AG20443 (cell line): ENCODE measurements at regions not wholly inside any gene's neighbourhood (a gene's known extent, or its start where the extent isn't known, plus 50 kb on each side); places are given as distances from the start of the nearest gene placed in this dataset.
A peak's percentile ranks its signal among the peaks of the same experiment; 100 is the strongest.
"Not testable (repeated sequence)": the region's sequence is repeated elsewhere in the genome, so short reads cannot be mapped to it uniquely, and the experiment has no call there.

Source experiments
- DNase-seq: peaks from one replicate; pipeline ENCODE4 v3.0.0; 2012; ENCODE audit warnings: low spot score, mixed read lengths

DNA sequence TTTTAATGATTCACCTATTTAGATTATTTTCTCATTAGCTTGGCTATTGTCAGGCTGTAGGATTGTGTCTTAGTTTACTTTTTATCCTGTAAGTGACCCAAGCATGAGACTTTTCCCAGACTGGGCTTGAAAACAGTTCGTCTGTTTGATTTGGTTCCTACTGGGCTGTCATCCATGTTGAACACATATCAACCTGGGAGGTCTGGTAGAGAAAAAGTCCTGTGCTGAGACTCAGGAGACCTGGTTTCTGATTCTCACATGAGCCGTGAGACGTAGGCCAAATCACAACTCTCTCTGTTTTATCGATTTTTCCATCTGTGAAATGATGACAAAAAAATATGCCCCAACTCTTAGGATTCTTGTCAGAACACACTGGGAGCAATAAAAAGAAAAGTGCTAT lies 98.8 kb upstream of the GALNT15 start:
- DNase-seq = no peak

DNA sequence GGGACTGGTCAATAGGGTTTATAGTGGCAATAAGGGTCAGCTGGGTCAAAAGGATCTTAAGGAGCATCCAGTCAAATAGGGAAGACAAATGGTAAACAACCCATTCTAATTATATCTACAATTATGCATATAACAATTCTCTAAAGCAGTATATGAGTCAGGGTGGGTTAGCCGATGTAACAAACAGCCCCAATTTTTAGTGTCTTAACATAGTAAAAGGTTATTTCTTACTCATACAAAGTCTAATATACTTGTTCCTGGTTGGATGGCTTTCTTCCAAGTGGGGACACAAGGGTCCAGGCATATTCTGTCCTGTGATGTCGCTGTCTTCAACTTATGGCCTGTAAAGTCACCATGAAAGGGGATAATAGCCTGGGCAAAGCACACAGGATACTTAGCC lies 97.9 kb upstream of the GALNT15 start:
- no peak for DNase-seq

DNA sequence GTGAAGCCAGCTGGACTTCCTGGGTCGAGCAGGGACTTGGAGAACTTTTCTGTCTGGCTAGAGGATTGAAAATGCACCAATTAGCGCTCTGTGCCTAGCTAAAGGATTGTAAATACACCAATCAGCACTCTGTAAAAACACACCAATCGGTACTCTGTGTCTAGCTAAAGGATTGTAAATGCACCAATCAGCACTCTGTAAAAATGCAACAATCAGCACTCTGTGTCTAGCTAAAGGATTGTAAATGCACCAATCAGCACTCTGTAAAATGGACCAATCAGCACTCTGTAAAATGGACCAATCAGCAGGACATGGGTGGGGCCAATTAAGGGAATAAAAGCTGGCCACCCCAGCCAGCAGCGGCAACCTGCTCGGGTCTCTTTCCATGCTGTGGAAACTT lies 97.3 kb upstream of the GALNT15 start:
- not testable (repeated sequence) for DNase-seq

DNA sequence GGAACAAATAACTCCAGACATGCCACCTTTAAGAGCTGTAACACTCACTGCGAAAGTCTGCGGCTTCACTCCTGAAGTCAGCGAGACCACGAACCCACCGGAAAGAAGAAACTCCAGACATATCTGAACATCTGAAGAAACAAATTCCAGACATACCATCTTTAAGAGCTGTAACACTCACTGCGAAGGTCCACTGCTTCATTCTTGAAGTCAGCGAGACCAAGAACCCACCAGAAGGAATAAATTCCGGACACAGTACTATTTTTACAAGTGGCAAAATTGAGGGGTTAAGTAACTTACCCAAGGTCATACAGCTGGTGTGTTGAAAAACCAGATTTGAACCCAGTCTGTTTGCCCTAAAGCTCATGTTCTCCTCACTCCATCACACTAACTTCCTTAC lies 96.8 kb upstream of the GALNT15 start:
- not testable (repeated sequence) for DNase-seq

DNA sequence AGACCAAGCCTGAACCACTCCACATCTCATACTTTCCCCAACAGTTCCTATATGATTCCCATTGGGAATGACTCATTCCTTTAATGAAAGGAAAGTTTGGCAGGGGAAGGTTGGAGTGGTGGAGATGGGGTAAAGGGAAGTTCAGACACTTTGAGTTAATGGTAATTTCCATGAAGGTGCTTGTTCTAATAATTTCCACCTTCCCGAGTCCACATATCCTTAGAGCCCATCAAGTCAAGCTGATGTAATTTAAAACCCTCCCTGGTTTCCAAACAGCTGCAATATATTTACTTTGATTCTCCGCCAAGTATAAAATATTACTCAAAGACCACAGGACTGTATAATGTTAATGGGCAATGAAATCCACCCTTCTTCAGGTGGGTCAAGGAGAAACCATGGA lies 95.0 kb upstream of the GALNT15 start:
- no peak for DNase-seq

DNA sequence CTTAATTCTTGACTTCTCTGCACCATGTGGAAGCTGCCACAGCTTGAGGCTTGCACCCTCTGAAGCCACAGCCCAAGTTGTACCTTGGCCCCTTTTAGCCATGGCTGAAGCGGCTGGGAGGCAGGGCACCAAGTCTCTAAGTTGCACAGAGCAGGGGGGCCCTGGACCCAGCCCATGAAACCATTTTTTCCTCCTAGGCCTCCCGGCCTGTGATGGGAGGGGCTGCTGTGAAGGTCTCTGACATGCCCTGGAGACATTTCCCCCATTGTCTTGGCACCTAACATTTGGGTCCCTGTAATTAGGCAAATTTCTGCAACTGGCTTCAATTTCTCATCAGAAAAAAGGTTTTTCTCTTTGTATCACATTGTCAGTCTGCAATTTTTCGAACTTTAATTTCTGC lies 92.8 kb upstream of the GALNT15 start:
- DNase-seq = no peak

DNA sequence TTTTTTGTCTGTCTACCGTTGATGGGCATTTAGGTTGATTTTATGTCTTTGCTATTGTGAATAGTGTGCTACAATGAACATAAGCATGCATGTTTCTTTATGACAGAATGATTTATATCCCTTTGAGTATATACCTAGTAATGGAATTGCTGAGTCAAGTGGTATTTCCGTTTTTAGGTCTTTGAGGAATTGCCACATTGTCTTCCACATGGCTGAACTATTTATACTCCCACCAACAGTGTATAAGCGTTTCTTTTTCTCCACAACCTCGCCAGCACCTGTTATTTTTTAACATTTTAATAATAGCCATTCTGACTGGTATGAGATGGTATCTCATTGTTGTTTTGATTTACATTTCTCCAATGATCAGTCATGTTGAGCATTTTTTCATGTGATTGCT lies 89.6 kb upstream of the GALNT15 start:
- no peak for DNase-seq

DNA sequence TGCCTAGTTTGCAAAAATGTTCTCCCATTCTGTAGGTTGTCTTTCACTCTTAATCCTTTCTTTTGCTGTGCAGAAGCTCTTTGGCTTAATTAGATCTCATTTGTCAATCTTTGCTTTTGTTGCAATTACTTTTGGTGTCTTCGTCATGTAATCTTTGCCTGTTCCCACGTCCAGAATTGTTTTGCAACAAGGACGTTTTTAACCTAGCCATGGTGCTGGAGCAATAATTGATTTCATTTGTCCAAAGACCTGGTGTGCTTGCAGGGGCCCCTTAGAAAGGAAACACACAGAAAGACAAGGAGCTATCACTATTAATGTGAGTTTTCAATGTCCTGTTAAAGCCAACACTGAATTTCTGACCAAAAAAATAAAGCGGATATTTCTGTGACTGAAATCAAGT lies 89.1 kb upstream of the GALNT15 start:
- no peak for DNase-seq

DNA sequence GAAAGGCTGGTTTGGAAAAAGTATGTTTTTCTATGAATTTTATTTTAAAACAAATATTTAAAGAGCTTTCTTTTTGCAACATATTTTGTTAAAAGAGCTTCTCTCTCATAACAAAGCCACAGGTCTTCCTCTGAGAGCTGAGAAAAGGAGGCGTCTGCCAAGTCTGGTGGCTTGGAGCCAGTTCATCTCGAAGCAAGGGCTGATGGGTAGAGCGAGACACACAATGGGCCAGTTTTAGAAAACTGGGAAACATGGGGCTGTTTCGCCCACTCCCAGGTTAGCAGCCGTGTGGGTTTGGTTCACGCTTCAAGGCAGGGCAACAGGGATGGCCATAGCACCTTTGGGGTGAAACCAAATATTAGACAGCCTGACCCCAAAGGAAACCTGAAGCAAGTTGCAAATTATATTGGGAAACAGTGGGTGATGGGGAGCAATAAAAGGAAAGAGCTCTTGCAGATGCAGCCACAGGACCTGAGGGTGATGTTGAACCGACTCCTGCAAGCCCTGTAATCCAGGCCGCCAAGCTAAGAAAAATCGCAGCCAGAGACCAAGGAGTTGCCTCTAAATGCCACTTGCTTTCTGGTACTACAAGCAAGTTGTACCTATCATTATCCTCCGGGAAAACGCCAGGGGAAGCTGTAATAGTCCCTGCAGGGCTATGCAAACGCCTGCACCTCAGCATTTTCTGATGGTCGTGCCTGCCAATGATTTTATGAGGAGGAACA lies 88.4 kb upstream of the GALNT15 start:
- no peak for DNase-seq

DNA sequence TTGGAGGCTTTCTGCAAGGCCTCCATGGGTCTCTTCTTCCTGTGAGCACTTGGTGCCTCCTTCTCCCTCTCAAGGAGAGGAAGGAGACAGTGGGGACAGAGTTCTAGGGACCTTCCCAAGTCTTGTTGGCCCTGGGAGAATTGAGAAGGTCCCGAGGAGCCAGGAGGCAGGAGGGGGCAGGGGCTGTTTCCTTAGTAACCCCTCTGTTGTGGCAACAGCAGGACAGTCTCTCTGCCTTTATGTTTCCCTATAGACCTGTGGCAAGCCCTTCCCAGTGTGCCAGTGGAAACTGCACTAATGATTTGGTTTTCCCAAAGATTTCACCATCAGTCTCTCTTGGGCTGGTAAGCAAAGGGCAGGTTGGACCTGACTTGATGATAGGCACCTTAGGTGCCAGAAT lies 87.8 kb upstream of the GALNT15 start:
- DNase-seq = no peak

DNA sequence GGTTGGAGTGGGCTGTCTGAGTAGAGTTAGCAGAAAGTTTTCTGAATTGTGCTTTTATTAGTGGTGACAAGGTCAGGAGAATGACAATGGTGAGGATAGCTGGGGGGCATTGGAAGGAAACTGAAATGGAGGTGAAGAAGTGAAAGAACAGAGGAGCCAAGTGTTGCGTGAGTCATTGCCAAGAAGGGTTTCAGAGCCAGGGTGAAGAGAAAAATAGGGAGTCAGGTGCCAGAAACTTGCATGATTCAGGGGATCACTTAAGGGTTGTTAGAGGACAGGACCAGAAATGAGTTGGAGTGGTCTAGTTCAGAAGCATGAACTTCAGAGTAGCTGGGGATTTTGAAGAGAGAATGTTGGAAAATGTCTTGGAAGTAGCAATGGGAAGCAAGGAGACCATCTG lies 86.0 kb upstream of the GALNT15 start:
- no peak for DNase-seq

DNA sequence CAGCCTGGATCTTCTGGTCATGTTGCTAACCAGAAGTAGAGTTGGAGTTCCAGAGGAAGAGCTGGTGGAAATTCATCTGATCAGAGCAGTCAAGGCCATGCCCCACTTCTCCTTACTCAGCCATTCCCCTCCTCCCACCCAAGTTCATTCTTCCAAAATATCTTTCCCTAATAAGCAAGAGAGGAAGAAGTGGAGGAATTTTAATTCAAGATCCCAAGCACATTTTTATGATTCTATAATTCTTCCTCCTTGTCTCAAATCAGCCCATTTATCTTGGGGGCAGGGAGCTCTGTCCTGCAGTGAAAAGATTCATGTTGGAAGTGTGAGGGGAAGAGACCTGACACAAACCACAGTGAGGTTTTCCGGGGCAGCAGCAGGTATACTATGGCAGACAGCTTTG lies 85.0 kb upstream of the GALNT15 start:
- no peak for DNase-seq

DNA sequence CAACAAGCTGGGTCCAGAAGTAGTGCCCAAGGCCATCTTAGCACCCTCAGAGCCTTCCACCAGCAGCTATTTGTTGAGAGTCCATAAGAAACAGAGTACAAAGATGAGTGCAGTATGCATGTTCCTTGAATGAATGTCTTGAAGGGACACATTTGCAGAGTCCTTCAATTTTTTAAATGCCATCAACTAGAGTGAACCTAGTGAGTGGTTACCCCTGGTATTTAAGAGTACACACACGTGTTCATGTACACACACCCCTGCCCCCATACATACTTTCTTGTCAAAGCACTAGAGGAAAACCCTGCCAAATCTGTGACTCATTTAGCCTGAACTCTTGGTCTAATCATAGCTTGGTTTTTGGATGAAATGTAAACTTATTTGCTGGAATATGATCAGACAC lies 84.5 kb upstream of the GALNT15 start:
- peak; percentile 82 for DNase-seq

DNA sequence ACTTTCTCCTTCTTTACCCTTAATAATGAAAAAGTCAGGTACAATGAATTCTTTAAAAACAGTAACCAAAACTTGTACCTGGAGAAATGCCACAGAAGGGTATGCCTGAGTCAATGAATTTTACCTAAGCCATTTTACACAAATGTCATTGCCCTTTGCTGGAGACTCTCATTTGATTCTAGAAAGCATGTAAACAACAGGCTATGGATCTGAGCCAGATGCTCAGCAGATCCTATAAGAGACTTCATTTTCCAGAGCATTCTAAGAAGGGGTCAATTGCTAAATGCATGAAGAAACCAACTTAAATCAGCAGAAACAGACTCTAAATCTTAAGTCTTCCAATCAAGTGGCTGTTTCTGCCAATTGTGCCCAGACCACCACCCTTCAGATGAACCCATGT lies 83.8 kb upstream of the GALNT15 start:
- DNase-seq = no peak

DNA sequence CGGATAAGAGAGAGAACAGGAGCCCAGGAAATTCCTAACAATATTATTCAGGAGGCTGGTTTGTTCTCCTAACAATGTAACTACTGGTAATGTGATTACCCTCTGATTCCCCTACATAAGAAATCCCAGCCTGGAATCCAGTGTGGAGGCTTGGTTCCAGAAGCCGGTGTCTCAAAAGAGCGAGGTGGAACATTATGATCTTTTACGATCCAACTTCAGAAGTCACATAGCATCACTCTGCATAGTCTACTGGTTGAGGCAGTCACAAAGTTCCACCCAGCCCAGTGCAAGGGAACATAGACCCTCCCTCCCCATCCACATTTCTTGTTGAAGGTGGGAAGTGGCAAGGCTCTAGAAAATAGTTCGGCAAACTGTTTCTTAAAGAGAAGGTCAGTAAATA lies 81.6 kb upstream of the GALNT15 start:
- no peak for DNase-seq

DNA sequence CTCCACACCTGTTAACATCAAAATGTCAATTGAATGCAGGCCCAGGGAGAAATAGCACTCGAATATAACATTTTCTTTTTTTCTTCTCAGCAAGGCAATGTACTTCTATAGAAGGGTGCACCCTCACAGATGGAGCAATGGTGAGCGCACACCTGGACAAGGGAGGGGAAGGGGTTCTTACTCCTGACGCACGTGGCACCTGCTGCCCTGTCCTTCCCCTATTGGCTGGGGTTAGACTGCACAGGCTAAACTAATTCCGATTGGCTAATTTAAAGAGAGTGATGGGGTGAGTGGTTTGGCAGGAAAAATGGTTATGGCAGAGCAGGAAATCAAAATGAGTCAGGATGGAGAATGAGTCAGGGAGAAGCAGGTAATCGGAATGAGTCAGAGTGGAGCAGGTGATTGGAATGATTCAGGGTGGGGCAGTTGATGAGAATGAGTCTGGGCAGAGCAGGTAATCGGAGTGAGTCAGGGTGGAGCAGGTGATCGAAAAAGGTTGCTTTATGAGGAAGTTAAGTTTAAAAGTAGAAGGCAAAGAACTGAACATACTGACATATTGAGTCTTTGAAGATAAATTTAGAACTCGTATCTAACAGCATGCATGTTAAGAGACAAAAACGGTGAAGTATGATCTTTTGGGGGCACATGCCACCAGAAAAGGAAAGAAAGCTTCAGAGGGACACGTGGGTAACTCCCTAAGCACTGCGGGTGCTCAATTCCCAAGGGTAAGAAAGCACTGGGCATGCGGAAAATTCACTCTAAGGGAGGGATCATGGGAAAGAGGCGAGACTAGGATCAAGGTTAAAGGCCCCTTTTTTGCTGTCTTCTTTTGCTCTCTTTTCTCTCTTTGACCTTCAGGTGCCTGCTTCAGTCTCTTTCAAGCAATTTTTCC lies 72.9 kb upstream of the GALNT15 start:
- DNase-seq = no peak

DNA sequence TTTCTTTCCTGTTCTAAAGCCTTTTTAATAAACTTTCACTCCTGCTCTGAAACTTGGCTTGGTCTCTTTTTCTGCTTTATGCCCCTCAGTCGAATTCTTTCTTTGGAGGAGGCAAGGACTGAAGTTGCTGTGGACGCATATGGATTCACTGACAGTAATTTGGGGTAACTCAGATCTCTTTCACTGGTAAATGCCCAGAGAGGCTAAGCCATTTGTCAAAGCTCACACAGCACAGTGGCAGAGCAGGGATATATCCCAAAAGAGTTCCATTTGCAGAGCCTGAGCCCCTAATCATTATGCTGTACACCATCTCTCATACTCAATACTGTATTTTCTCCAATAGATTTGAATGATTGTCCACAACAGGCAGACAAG lies 72.3 kb upstream of the GALNT15 start:
- no peak for DNase-seq

DNA sequence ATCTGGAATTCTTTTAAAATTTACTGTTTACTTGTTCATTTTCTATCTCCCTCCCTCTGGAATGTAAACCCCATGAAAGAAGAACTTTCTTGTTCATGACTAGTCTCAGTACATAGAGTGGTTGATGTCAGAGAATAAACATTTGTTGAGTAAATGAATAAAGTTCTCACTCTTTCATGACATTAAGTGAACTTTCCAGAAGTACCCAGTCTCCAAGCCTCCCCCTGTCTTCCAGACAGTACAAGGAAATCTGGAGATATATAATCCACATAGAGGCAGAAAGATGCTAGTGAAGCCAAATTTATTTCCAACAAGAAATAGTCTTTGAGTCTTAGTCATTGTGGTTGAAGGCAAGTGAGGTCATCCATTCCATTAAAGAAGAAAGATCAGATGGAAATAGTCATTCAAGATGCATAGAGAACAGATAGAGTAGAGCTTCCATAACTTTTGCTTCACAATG lies 71.5 kb upstream of the GALNT15 start:
- peak; percentile 59 for DNase-seq

DNA sequence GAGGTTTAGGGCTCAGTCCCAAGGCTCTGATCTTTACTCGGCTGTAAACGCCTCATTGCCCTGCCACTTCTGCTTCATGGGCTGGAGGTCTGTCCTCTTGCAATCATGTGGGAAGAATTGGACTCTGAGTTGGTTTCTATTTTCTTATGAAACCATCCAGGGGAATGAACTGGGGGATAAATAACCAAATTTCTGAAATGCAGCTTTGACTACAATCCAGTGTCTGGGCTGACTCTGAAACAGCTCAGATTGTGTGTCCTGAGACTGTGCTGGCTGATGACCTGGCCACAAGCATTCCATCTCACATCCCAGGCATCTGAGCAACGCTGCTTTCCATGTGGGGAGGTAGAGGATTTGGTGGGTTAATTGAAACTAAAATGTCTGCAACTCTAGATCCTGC lies 71.0 kb upstream of the GALNT15 start:
- peak; percentile 87 for DNase-seq

DNA sequence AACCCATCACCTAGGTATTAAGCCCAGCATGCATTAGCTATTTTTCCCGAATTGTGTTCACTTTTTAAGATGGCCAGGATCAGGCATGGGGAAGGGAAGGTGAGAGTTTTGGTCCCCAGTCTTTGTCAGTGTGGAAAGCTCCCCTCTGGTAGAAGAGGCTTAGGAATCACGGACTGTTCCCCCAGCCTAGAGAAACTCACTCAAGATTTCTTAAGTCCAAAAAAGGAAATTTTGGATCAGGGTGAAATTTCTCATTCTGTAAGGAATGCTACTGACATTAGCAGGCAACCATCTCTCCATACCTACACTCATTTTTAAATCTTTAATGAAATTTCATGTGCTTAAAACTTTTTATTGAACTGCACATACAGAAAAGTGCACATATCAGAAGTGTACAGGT lies 70.3 kb upstream of the GALNT15 start:
- DNase-seq = peak; percentile 23

DNA sequence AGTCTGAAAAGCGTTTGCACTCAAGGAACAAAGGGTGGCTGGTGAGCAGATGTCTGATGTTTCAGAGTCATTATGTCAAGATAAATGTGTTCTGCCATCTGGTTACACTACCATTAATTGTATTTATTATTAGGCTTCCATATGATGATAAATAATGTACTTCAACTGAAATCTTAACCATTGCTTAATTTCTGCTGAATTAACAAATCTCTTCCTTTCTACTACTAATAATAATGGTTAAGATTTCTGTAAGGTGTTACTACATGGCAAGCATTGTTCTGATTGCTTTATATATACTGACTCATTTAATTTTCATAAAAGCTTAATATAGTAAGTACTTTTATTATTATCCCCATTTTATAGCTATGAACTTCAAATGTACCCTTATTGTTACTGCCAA lies 68.4 kb upstream of the GALNT15 start:
- DNase-seq = no peak

DNA sequence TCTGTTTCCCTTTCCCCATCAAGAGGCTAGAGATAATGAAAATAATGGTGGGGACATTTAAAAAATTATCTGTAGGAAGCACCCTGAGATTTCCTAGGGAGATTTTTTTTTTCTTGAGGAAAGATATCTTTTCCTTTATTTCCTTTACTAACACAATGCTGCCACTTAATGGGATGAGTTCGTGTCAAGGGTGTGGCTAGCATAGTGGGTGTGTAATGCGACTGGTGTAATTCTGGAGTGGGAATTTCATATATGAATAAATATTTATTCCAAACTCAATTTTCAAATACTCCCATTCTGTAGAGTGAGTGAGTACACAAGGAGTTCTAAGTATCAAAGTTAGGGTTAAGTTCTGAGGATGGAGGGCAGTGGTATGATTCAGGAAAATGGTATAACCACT lies 66.1 kb upstream of the GALNT15 start:
- DNase-seq = no peak

DNA sequence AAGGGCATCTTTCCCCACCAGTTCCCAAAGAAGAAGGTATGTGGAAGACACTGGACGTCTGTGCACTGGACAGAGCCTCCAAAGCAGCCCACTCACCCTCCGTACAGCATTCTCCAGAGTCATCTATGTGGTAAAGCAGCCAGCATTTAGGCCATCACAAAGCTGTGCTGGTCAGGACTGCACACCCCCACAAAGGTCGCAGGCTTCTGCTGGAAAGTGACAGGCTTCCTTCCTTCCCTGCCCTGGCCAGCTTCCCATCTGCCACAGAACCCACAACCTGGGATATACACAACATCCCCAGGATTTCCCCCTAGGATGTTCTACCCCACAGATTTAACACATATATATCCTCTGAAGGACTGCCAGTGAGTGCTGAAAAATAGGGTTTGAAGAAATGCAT lies 64.6 kb upstream of the GALNT15 start:
- no peak for DNase-seq
